ENCODE measurements at regions not wholly inside any gene's neighbourhood (a gene's known extent, or its start where the extent isn't known, plus 50 kb on each side); places are given as distances from the start of the nearest gene placed in this dataset.

GRCh38 chr12:90404071-90404470 is 550.9 kb downstream of the CCER1 start:
- no peak for DNase-seq (ENCODE audit: low spot score)
- no peak for TF ChIP-seq CTCF (IDR thresholded peaks at IDR 0.05)
- no peak for ATAC-seq (ENCODE audit: insufficient number of reproducible peaks, low FRiP score, low read depth)

GRCh38 chr12:90401185-90401584 is 553.8 kb downstream of the CCER1 start:
- TF ChIP-seq CTCF (IDR thresholded peaks at IDR 0.05) = no peak
- Histone ChIP-seq H3K27me3 (replicated peaks; ENCODE audit: insufficient read depth) (no peaks in the 10 kb centered on the region), H3K4me1 (ENCODE audit: control insufficient read depth in 1 of 2, low read depth in 2 of 2) (no peaks in the 10 kb centered on the region), H3K4me3 (no peak overlapping the region), H3K27ac (no peak overlapping the region), H3K9me3 (peaks cover 4% of the 10 kb centered on the region), H3K36me3 (no peaks in the 10 kb centered on the region)
- ATAC-seq (ENCODE audit: insufficient number of reproducible peaks, low FRiP score, low read depth) = no peak
- no peak for DNase-seq (ENCODE audit: low spot score)

More at GRCh38 chr12:90404071-90404470, 550.9 kb downstream of the CCER1 start:
- H3K36me3 ChIP-seq = no peaks in the 10 kb centered on the region
- H3K4me3 ChIP-seq = no peak overlapping the region
- H3K27me3 ChIP-seq (replicated peaks; ENCODE audit: insufficient read depth) = no peaks in the 10 kb centered on the region
- no peaks in the 10 kb centered on the region for H3K4me1 ChIP-seq (ENCODE audit: control insufficient read depth in 1 of 2, low read depth in 2 of 2)
- no peaks in the 10 kb centered on the region for H3K9me3 ChIP-seq
- no peak overlapping the region for H3K27ac ChIP-seq

- ATAC-seq (ENCODE audit: insufficient number of reproducible peaks, low FRiP score, low read depth) = no peak
- no peak for DNase-seq (ENCODE audit: low spot score)
- TF ChIP-seq CTCF (IDR thresholded peaks at IDR 0.05) = no peak
Measured at GRCh38 chr12:90399357-90399756, 555.6 kb downstream of the CCER1 start.

GRCh38 chr12:90398285-90398836 is 556.6 kb downstream of the CCER1 start:
- Histone ChIP-seq H3K4me3 (no peak overlapping the region), H3K27me3 (replicated peaks; ENCODE audit: insufficient read depth) (no peaks in the 10 kb centered on the region), H3K9me3 (peaks cover 9% of the 10 kb centered on the region), H3K4me1 (ENCODE audit: control insufficient read depth in 1 of 2, low read depth in 2 of 2) (no peaks in the 10 kb centered on the region), H3K27ac (no peak overlapping the region), H3K36me3 (no peaks in the 10 kb centered on the region)
- ATAC-seq (ENCODE audit: insufficient number of reproducible peaks, low FRiP score, low read depth) = no peak
- no peak for TF ChIP-seq CTCF (IDR thresholded peaks at IDR 0.05)
- DNase-seq (ENCODE audit: low spot score) = no peak

More at GRCh38 chr12:90399357-90399756, 555.6 kb downstream of the CCER1 start:
- no peak overlapping the region for H3K4me3 ChIP-seq
- no peaks in the 10 kb centered on the region for H3K36me3 ChIP-seq
- no peaks in the 10 kb centered on the region for H3K27me3 ChIP-seq (replicated peaks; ENCODE audit: insufficient read depth)
- H3K4me1 ChIP-seq (ENCODE audit: control insufficient read depth in 1 of 2, low read depth in 2 of 2) = no peaks in the 10 kb centered on the region
- H3K9me3 ChIP-seq = peaks cover 9% of the 10 kb centered on the region
- no peak overlapping the region for H3K27ac ChIP-seq

GRCh38 chr12:90396556-90396955 is 558.4 kb downstream of the CCER1 start:
- H3K27me3 ChIP-seq (replicated peaks; ENCODE audit: insufficient read depth) = no peaks in the 10 kb centered on the region
- no peak for TF ChIP-seq CTCF (IDR thresholded peaks at IDR 0.05)
- H3K4me1 ChIP-seq (ENCODE audit: control insufficient read depth in 1 of 2, low read depth in 2 of 2) = no peaks in the 10 kb centered on the region
- DNase-seq (ENCODE audit: low spot score) (no peak), ATAC-seq (ENCODE audit: insufficient number of reproducible peaks, low FRiP score, low read depth) (no peak)
- no peak overlapping the region for H3K27ac ChIP-seq
- peaks cover 12% of the 10 kb centered on the region for H3K9me3 ChIP-seq
- no peak overlapping the region for H3K4me3 ChIP-seq
- no peaks in the 10 kb centered on the region for H3K36me3 ChIP-seq
